DND-41 (cell line): ENCODE measurements at regions not wholly inside any gene's neighbourhood (a gene's known extent, or its start where the extent isn't known, plus 50 kb on each side); places are given as distances from the start of the nearest gene placed in this dataset.
A peak's percentile ranks its signal among the peaks of the same experiment; 100 is the strongest.

Source experiments
- ATAC-seq: fragments of 200-7000 bp; cut with Tn5 transposase; 3 replicates; pipeline ENCODE4 v1.9.1; 2021; ENCODE audit warnings: low read depth; ENCODE audit not compliant: insufficient read depth
- DNase-seq: peaks from one replicate; pipeline ENCODE4 v3.0.0-alpha.2; 2020
- H2AFZ ChIP-seq: 2 replicates; pipeline ENCODE4 v1.6.0; 2012; ENCODE audit warnings: low read depth, low read length
- H3K27ac ChIP-seq: 2 replicates; pipeline ENCODE4 v1.5.1; 2012; ENCODE audit warnings: low read length, inconsistent platforms
- H3K27me3 ChIP-seq: fragments of 200-600 bp; sonication (generic); 2 replicates; pipeline ENCODE4 v1.6.0; 2012; ENCODE audit warnings: low read length, mild to moderate bottlenecking, inconsistent platforms; ENCODE audit not compliant: insufficient read depth, poor library complexity
- H3K36me3 ChIP-seq: 2 replicates; pipeline ENCODE4 v1.5.1; 2012; ENCODE audit warnings: low read length, inconsistent platforms; ENCODE audit not compliant: insufficient read depth
- H3K4me1 ChIP-seq: 2 replicates; pipeline ENCODE4 v1.5.1; 2012; ENCODE audit warnings: mild to moderate bottlenecking, low read length; ENCODE audit not compliant: insufficient read depth
- H3K4me2 ChIP-seq: 2 replicates; pipeline ENCODE4 v1.6.0; 2012; ENCODE audit warnings: mild to moderate bottlenecking, moderate library complexity, low read length, inconsistent platforms; ENCODE audit not compliant: insufficient read depth
- H3K4me3 ChIP-seq, 2 experiments: fragments of 200-600 bp in 1 of 2; shearing (Covaris generic) in 1 of 2; 2 replicates each; pipeline ENCODE4 v1.5.1; 2012 to 2016; ENCODE audit warnings: inconsistent platforms in 2 of 2, low read length in 2 of 2, mild to moderate bottlenecking in 2 of 2, low read depth in 1 of 2, moderate library complexity in 1 of 2
- H3K79me2 ChIP-seq: 2 replicates; pipeline ENCODE4 v1.6.0; 2012; ENCODE audit warnings: low read length, inconsistent platforms; ENCODE audit not compliant: insufficient read depth
- H3K9ac ChIP-seq: 2 replicates; pipeline ENCODE4 v1.6.0; 2012; ENCODE audit warnings: low read depth, mild to moderate bottlenecking, inconsistent platforms, low read length, moderate library complexity
- H3K9me3 ChIP-seq: 2 replicates; pipeline ENCODE4 v1.5.1; 2012; ENCODE audit warnings: low read length, moderate library complexity, mild to moderate bottlenecking, inconsistent platforms; ENCODE audit not compliant: insufficient read depth, severe bottlenecking
- H4K20me1 ChIP-seq: 2 replicates; pipeline ENCODE4 v1.6.0; 2012; ENCODE audit warnings: low read length; ENCODE audit not compliant: insufficient read depth
- CTCF ChIP-seq: IDR thresholded peaks from 2 replicates; pipeline ENCODE4 v1.5.1; 2012; ENCODE audit warnings: borderline replicate concordance, low read length, moderate library complexity, mild to moderate bottlenecking; ENCODE audit not compliant: poor library complexity, severe bottlenecking; ENCODE audit errors: extremely low read depth
- EZH2 ChIP-seq: IDR thresholded peaks from 3 replicates; pipeline ENCODE4 v1.6.1; 2012; ENCODE audit warnings: borderline replicate concordance, low read depth, mild to moderate bottlenecking, moderate library complexity, low read length, inconsistent platforms; ENCODE audit not compliant: severe bottlenecking

- Histone ChIP-seq H2AFZ (no peak overlapping the region), H3K27me3 (no peaks in the 10 kb centered on the region), H3K9me3 (no peaks in the 10 kb centered on the region), H3K27ac (no peak overlapping the region), H4K20me1 (no peaks in the 10 kb centered on the region), H3K4me1 (peaks cover 52% of the 10 kb centered on the region), H3K79me2 (no peaks in the 10 kb centered on the region), H3K9ac (no peak overlapping the region), H3K4me2 (no peak overlapping the region), H3K4me3 (no peak overlapping the region), H3K36me3 (no peaks in the 10 kb centered on the region)
- TF ChIP-seq CTCF (no peak), EZH2 (no peak)
- DNase-seq (no peak), ATAC-seq (no peak)
Measured at GRCh38 chr19:28471731-28472510, 741.0 kb downstream of the UQCRFS1 start.

- H3K27me3 ChIP-seq = no peaks in the 10 kb centered on the region
- ATAC-seq (no peak), DNase-seq (no peak)
- peak overlapping the region; percentile 76 for H3K27ac ChIP-seq
- H3K4me1 ChIP-seq = peaks cover 75% of the 10 kb centered on the region
- H2AFZ ChIP-seq = peak overlapping the region; percentile 9
- H4K20me1 ChIP-seq = no peaks in the 10 kb centered on the region
- no peak for TF ChIP-seq EZH2
- no peak for TF ChIP-seq CTCF
- no peaks in the 10 kb centered on the region for H3K36me3 ChIP-seq
- peak overlapping the region; percentile 23 for H3K9ac ChIP-seq
- no peaks in the 10 kb centered on the region for H3K79me2 ChIP-seq
- no peak overlapping the region for H3K4me3 ChIP-seq
- H3K4me2 ChIP-seq = peak overlapping the region; percentile 50
- H3K9me3 ChIP-seq = no peaks in the 10 kb centered on the region
Measured at GRCh38 chr19:28469544-28469943, 743.4 kb downstream of the UQCRFS1 start.

- no peaks in the 10 kb centered on the region for H4K20me1 ChIP-seq
Measured at GRCh38 chr19:28468701-28469459, 744.1 kb downstream of the UQCRFS1 start.

More at GRCh38 chr19:28468701-28469459, 744.1 kb downstream of the UQCRFS1 start:
- H3K9me3 ChIP-seq = no peaks in the 10 kb centered on the region
- peak overlapping the region; percentile 50 for H3K4me2 ChIP-seq
- H3K79me2 ChIP-seq = no peaks in the 10 kb centered on the region
- H3K4me1 ChIP-seq = peaks cover 82% of the 10 kb centered on the region
- H3K36me3 ChIP-seq = no peaks in the 10 kb centered on the region
- no peaks in the 10 kb centered on the region for H3K27me3 ChIP-seq
- peak overlapping the region; percentile 23 for H3K9ac ChIP-seq
- peak overlapping the region; percentile 38; the same call in 1 of the 2 replicates for H2AFZ ChIP-seq
- peak overlapping the region in 1 of 2 experiments; percentile 4; a peak in 1 of 4 replicates for H3K4me3 ChIP-seq
- peak overlapping the region; percentile 76 for H3K27ac ChIP-seq
- TF ChIP-seq CTCF (peak; percentile 72), EZH2 (no peak)
- DNase-seq = peak; percentile 71
- ATAC-seq = peak; percentile 86
